Mesothelial cell of epicardium (in vitro differentiated cells): ENCODE measurements at regions not wholly inside any gene's neighbourhood (a gene's known extent, or its start where the extent isn't known, plus 50 kb on each side); places are given as distances from the start of the nearest gene placed in this dataset.

Experiments used
- DNase-seq, 2 experiments: peaks; one replicate each; pipeline ENCODE4 v3.0.0; 2021; ENCODE audit warnings: low spot score in 2 of 2; ENCODE audit not compliant: unreplicated experiment in 2 of 2
- H3K27ac Mint-ChIP-seq: 2 replicates; pipeline ENCODE4 v1.8.0; 2021; ENCODE audit warnings: mixed read lengths
- H3K27me3 Mint-ChIP-seq: 2 replicates; pipeline ENCODE4 v1.8.0; 2021; ENCODE audit warnings: low read depth, mixed read lengths
- H3K36me3 Mint-ChIP-seq: 2 replicates; pipeline ENCODE4 v1.8.0; 2021; ENCODE audit warnings: mixed read lengths
- H3K4me1 Mint-ChIP-seq: 2 replicates; pipeline ENCODE4 v1.8.0; 2021; ENCODE audit warnings: mixed read lengths
- H3K4me3 Mint-ChIP-seq: 2 replicates; pipeline ENCODE4 v1.8.0; 2021; ENCODE audit warnings: mild to moderate bottlenecking, moderate library complexity, mixed read lengths
- H3K9me3 Mint-ChIP-seq: 2 replicates; pipeline ENCODE4 v1.8.0; 2021; ENCODE audit warnings: mixed read lengths
- CTCF ChIP-seq: fragments of 200-600 bp; sonication (generic); IDR thresholded peaks from one replicate; pipeline ENCODE4 v1.5.0; 2021; ENCODE audit warnings: antibody characterized with exemption; ENCODE audit not compliant: unreplicated experiment

GRCh38 chr20:48190757-48191156 is 405.5 kb upstream of the SULF2 start:
- no peaks in the 10 kb centered on the region for H3K9me3 Mint-ChIP-seq
- no peak for TF ChIP-seq CTCF
- no peaks in the 10 kb centered on the region for H3K36me3 Mint-ChIP-seq
- peaks cover 1% of the 10 kb centered on the region for H3K27me3 Mint-ChIP-seq
- peaks cover 27% of the 10 kb centered on the region for H3K4me1 Mint-ChIP-seq
- no peak overlapping the region for H3K4me3 Mint-ChIP-seq
- no peak for DNase-seq
- peak overlapping the region; percentile 32 for H3K27ac Mint-ChIP-seq

- no peak for DNase-seq
Measured at GRCh38 chr20:48189181-48189580, 403.9 kb upstream of the SULF2 start.

GRCh38 chr20:48187851-48188250 is 402.6 kb upstream of the SULF2 start:
- Mint-ChIP-seq H3K36me3 (no peaks in the 10 kb centered on the region), H3K4me3 (no peak overlapping the region), H3K27me3 (peaks cover 2% of the 10 kb centered on the region), H3K9me3 (no peaks in the 10 kb centered on the region), H3K27ac (no peak overlapping the region), H3K4me1 (peaks cover 24% of the 10 kb centered on the region)
- no peak for DNase-seq
- no peak for TF ChIP-seq CTCF

More at GRCh38 chr20:48189181-48189580, 403.9 kb upstream of the SULF2 start:
- peaks cover 21% of the 10 kb centered on the region for H3K4me1 Mint-ChIP-seq
- no peaks in the 10 kb centered on the region for H3K9me3 Mint-ChIP-seq
- no peak overlapping the region for H3K4me3 Mint-ChIP-seq
- no peak overlapping the region for H3K27ac Mint-ChIP-seq
- H3K36me3 Mint-ChIP-seq = no peaks in the 10 kb centered on the region
- H3K27me3 Mint-ChIP-seq = peaks cover 2% of the 10 kb centered on the region
- no peak for TF ChIP-seq CTCF

GRCh38 chr20:48186915-48187314 is 401.6 kb upstream of the SULF2 start:
- H3K4me3 Mint-ChIP-seq = no peak overlapping the region
- H3K36me3 Mint-ChIP-seq = no peaks in the 10 kb centered on the region
- H3K27ac Mint-ChIP-seq = no peak overlapping the region
- no peak for DNase-seq
- peaks cover 24% of the 10 kb centered on the region for H3K4me1 Mint-ChIP-seq
- no peak for TF ChIP-seq CTCF
- H3K27me3 Mint-ChIP-seq = peaks cover 2% of the 10 kb centered on the region
- no peaks in the 10 kb centered on the region for H3K9me3 Mint-ChIP-seq

- Mint-ChIP-seq H3K4me1 (peaks cover 25% of the 10 kb centered on the region), H3K9me3 (no peaks in the 10 kb centered on the region), H3K4me3 (no peak overlapping the region), H3K27ac (peak overlapping the region; percentile 26), H3K36me3 (no peaks in the 10 kb centered on the region), H3K27me3 (peaks cover 2% of the 10 kb centered on the region)
- no peak for TF ChIP-seq CTCF
- DNase-seq = no peak
Measured at GRCh38 chr20:48186447-48186846, 401.2 kb upstream of the SULF2 start.

- H3K36me3 Mint-ChIP-seq = no peaks in the 10 kb centered on the region
Measured at GRCh38 chr20:48184229-48184628, 398.9 kb upstream of the SULF2 start.

More at GRCh38 chr20:48184229-48184628, 398.9 kb upstream of the SULF2 start:
- Mint-ChIP-seq H3K27ac (no peak overlapping the region), H3K4me1 (peaks cover 39% of the 10 kb centered on the region), H3K27me3 (peaks cover 2% of the 10 kb centered on the region), H3K4me3 (no peak overlapping the region), H3K9me3 (no peaks in the 10 kb centered on the region)
- no peak for DNase-seq
- no peak for TF ChIP-seq CTCF
